GM12878 (cell line): ENCODE measurements at regions not wholly inside any gene's neighbourhood (a gene's known extent, or its start where the extent isn't known, plus 50 kb on each side); places are given as distances from the start of the nearest gene placed in this dataset.
A peak's percentile ranks its signal among the peaks of the same experiment; 100 is the strongest.

ENCODE experiments used
- ATAC-seq: fragments of 200-7000 bp; cut with Tn5 transposase; 3 replicates; pipeline ENCODE4 v1.9.1; 2020; ENCODE audit warnings: mild to moderate bottlenecking, moderate library complexity
- BruUV-seq: library from RNA; stranded (reverse); fragments of 400-500 nt; replicated peaks from 2 replicates; lab custom pipeline; 2021; lab: Mats Ljungman, UMichigan
- CTCF ChIA-PET: fragments of 300-600 bp; sonication (Branson Sonifier 250); formaldehyde crosslinking; extraction: SDS; loops from one replicate; lab custom pipeline; 2021; ENCODE audit warnings: inconsistent platforms; lab: Yijun Ruan, JAX
- POLR2A ChIA-PET: fragments of 350-600 bp; formaldehyde crosslinking; extraction: SDS; loops from one replicate; lab custom pipeline; 2021; ENCODE audit warnings: inconsistent platforms; lab: Charles Lee
- RAD21 ChIA-PET: fragments of 300-600 bp; sonication (Branson Sonifier 250); formaldehyde crosslinking; loops from one replicate; lab custom pipeline; 2023; ENCODE audit warnings: antibody characterized with exemption; ENCODE audit not compliant: unreplicated experiment; lab: Charles Lee
- SMC1A ChIA-PET: fragments of 300-600 bp; sonication (Branson Sonifier 250); formaldehyde crosslinking; loops from one replicate; lab custom pipeline; 2023; ENCODE audit not compliant: unreplicated experiment, uncharacterized antibody; lab: Charles Lee
- DNase-seq: peaks from one replicate; pipeline ENCODE4 v3.0.0-alpha.2; 2011; ENCODE audit warnings: low read depth, low spot score
- FAIRE-seq: peaks from 3 replicates; lab custom pipeline; 2011; peaks lifted over from hg19 to GRCh38; lab: Jason Lieb, UNC
- H2AFZ ChIP-seq: 2 replicates; pipeline ENCODE4 v1.6.0; 2011; ENCODE audit warnings: low read depth, low read length, control low read depth; ENCODE audit not compliant: control insufficient read depth
- H3K27ac ChIP-seq: 2 replicates; pipeline ENCODE4 v1.5.1; 2011; ENCODE audit warnings: control low read depth; ENCODE audit not compliant: control insufficient read depth, insufficient read depth
- H3K27me3 ChIP-seq, 2 experiments: replicated peaks in 1 of 2; 2 replicates each; pipeline versions ENCODE4 v1.6.0 to v1.6.1; 2011; ENCODE audit warnings: low read length in 1 of 2; ENCODE audit not compliant: control insufficient read depth in 2 of 2, insufficient read depth in 2 of 2
- H3K36me3 ChIP-seq, 2 experiments: 2 replicates each; pipeline ENCODE4 v1.5.1; 2011; ENCODE audit warnings: low read length in 1 of 2; ENCODE audit not compliant: control insufficient read depth in 2 of 2, insufficient read depth in 2 of 2
- H3K4me1 ChIP-seq: 2 replicates; pipeline ENCODE4 v1.6.1; 2011; ENCODE audit warnings: mild to moderate bottlenecking, low read length, moderate library complexity, mixed read lengths; ENCODE audit not compliant: control insufficient read depth, insufficient read depth
- H3K4me2 ChIP-seq: 2 replicates; pipeline ENCODE4 v1.6.0; 2011; ENCODE audit warnings: control low read depth; ENCODE audit not compliant: control insufficient read depth, insufficient read depth
- H3K4me3 ChIP-seq: fragments of 200-600 bp; sonication (generic); 2 replicates; pipeline ENCODE4 v1.5.1; 2016
- H3K79me2 ChIP-seq: 2 replicates; pipeline ENCODE4 v1.6.0; 2011; ENCODE audit warnings: low read length; ENCODE audit not compliant: control insufficient read depth, insufficient read depth
- H3K9ac ChIP-seq: 2 replicates; pipeline ENCODE4 v1.8.0; 2011; ENCODE audit warnings: low read length, control low read depth, mixed read lengths; ENCODE audit not compliant: control insufficient read depth, insufficient read depth
- H3K9me3 ChIP-seq: replicated peaks from 3 replicates; pipeline ENCODE4 v1.5.1; 2011; ENCODE audit warnings: mild to moderate bottlenecking, low read length; ENCODE audit not compliant: control insufficient read depth, insufficient read depth
- H4K20me1 ChIP-seq: 2 replicates; pipeline ENCODE4 v1.6.0; 2011; ENCODE audit not compliant: control insufficient read depth, insufficient read depth
- BMI1 ChIP-seq: fragments of 450-650 bp; IDR thresholded peaks from 2 replicates; pipeline ENCODE4 v1.6.1; 2016; ENCODE audit warnings: mild to moderate bottlenecking, moderate library complexity, borderline replicate concordance
- BRCA1 ChIP-seq: IDR thresholded peaks from 2 replicates; pipeline ENCODE4 v1.6.1; 2011; ENCODE audit warnings: low read depth, low read length, improper control_type of control experiment
- CBX3 ChIP-seq: fragments of 200-600 bp; sonication (generic); IDR thresholded peaks from 2 replicates; pipeline ENCODE4 v1.6.1; 2016; ENCODE audit warnings: low read depth, borderline replicate concordance
- CHD4 ChIP-seq: fragments of 200-600 bp; sonication (generic); IDR thresholded peaks from 2 replicates; pipeline ENCODE4 v1.6.1; 2016; ENCODE audit warnings: mild to moderate bottlenecking
- HCFC1 ChIP-seq: fragments of 150-350 bp; IDR thresholded peaks from 2 replicates; pipeline ENCODE4 v1.6.1; 2014; ENCODE audit warnings: low read length
- HDAC6 ChIP-seq: fragments of 200-600 bp; sonication (generic); IDR thresholded peaks from one replicate; pipeline ENCODE4 v1.8.0; 2017; ENCODE audit warnings: antibody characterized with exemption; ENCODE audit not compliant: unreplicated experiment
- IRF4 ChIP-seq: IDR thresholded peaks from 2 replicates; pipeline ENCODE4 v1.6.1; 2011; ENCODE audit warnings: low read depth, low read length
- JUND ChIP-seq: IDR thresholded peaks from 2 replicates; pipeline ENCODE4 v1.6.1; 2012; ENCODE audit warnings: low read depth, mild to moderate bottlenecking, low read length, improper control_type of control experiment, moderate library complexity
- MAX ChIP-seq: IDR thresholded peaks from 2 replicates; pipeline ENCODE4 v1.6.1; 2012; ENCODE audit warnings: low read depth, low read length, improper control_type of control experiment
- MEF2A ChIP-seq: IDR thresholded peaks from 2 replicates; pipeline ENCODE4 v1.6.1; 2011; ENCODE audit warnings: low read depth, mild to moderate bottlenecking, low read length, moderate library complexity; ENCODE audit not compliant: insufficient read depth
- MXI1 ChIP-seq: fragments of 150-350 bp; IDR thresholded peaks from 2 replicates; pipeline ENCODE4 v1.6.1; 2011; ENCODE audit warnings: low read depth, mild to moderate bottlenecking, inconsistent platforms, low read length, improper control_type of control experiment
- POU2F2 ChIP-seq: IDR thresholded peaks from 3 replicates; pipeline ENCODE4 v1.6.1; 2011; ENCODE audit warnings: low read depth, mild to moderate bottlenecking, low read length, borderline replicate concordance
- SREBF2 ChIP-seq: IDR thresholded peaks from 2 replicates; pipeline ENCODE4 v1.6.1; 2012; ENCODE audit warnings: mild to moderate bottlenecking, low read length
- STAT1 ChIP-seq: fragments of 450-650 bp; conservative IDR thresholded peaks from 2 replicates; pipeline ENCODE4 v1.6.1; 2014; ENCODE audit warnings: antibody characterized with exemption, mild to moderate bottlenecking
- SUPT20H ChIP-seq: IDR thresholded peaks from 2 replicates; pipeline ENCODE4 v1.6.1; 2011; ENCODE audit warnings: low read depth, mild to moderate bottlenecking, low read length, moderate library complexity, borderline replicate concordance; ENCODE audit not compliant: control insufficient read depth
- ZNF207 ChIP-seq: fragments of 450-650 bp; IDR thresholded peaks from 2 replicates; pipeline ENCODE4 v1.6.1; 2014; ENCODE audit warnings: antibody characterized with exemption, mild to moderate bottlenecking, borderline replicate concordance
- WGBS: methylation state at CpG from one replicate; pipeline ENCODE4 v1.1.6; 2016; ENCODE audit warnings: low lambda C conversion rate; ENCODE audit not compliant: insufficient replicate concordance, insufficient coverage; ENCODE audit errors: missing lambda C conversion rate; 5-methylcytosine and 5-hydroxymethylcytosine counted together
- in situ Hi-C: fragments of 300-500 bp; cut with MboI; formaldehyde crosslinking; loops from 9 replicates; pipeline ENCODE4 v1.14.3; 2018; ENCODE audit warnings: mixed read lengths
- intact Hi-C: fragments of 100-400 bp; cut with micrococcal nuclease; formaldehyde crosslinking; loops from one replicate; pipeline ENCODE4 v1.14.2; 2022; ENCODE audit not compliant: unreplicated experiment
- TF ChIP-seq, protein P1 (sequence below): fragments of 450-650 bp; conservative IDR thresholded peaks from 2 replicates; pipeline ENCODE4 v1.6.1; 2017; ENCODE audit warnings: mild to moderate bottlenecking, moderate library complexity
- TF ChIP-seq, protein P2 (sequence below): IDR thresholded peaks from 2 replicates; pipeline ENCODE4 v1.6.1; 2012; ENCODE audit warnings: low read depth, low read length, improper control_type of control experiment

GRCh38 chr17:72569148-72569946 is 448.5 kb downstream of the SOX9 start:
- RAD21 ChIA-PET, result interaction anchor here (1.0 to 1.1 kb wide), 2 partner anchors 23 to 158 kb away, joined by 3 read pairs; no protein-coding TSS in a partner anchor
- no peaks in the 10 kb centered on the region for H3K79me2 ChIP-seq
- in situ Hi-C loops, result loop anchor here (10.0 kb wide), 1 partner anchor 585 kb away; no protein-coding TSS in a partner anchor
- H2AFZ ChIP-seq, result no peak overlapping the region
- BruUV-seq, result no TSS peak
- no peaks in the 10 kb centered on the region; a peak in 1 of 4 replicates for H3K36me3 ChIP-seq
- WGBS, result 72% methylated on average over 19 of the region's 19 CpGs
- POLR2A ChIA-PET, result no interaction called here
- no peaks in the 10 kb centered on the region for H3K9me3 ChIP-seq
- intact Hi-C loops, result no loop called here
- TF ChIP-seq POU2F2, result no peak
- TF ChIP-seq SUPT20H, result no peak
- TF ChIP-seq HDAC6, result no peak
- TF ChIP-seq ZNF207, result no peak
- no peak for TF ChIP-seq IRF4
- TF ChIP-seq BRCA1, result no peak
- TF ChIP-seq STAT1, result no peak
- no peak for TF ChIP-seq SREBF2
- TF ChIP-seq, protein P1, sequence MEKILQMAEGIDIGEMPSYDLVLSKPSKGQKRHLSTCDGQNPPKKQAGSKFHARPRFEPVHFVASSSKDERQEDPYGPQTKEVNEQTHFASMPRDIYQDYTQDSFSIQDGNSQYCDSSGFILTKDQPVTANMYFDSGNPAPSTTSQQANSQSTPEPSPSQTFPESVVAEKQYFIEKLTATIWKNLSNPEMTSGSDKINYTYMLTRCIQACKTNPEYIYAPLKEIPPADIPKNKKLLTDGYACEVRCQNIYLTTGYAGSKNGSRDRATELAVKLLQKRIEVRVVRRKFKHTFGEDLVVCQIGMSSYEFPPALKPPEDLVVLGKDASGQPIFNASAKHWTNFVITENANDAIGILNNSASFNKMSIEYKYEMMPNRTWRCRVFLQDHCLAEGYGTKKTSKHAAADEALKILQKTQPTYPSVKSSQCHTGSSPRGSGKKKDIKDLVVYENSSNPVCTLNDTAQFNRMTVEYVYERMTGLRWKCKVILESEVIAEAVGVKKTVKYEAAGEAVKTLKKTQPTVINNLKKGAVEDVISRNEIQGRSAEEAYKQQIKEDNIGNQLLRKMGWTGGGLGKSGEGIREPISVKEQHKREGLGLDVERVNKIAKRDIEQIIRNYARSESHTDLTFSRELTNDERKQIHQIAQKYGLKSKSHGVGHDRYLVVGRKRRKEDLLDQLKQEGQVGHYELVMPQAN, result no peak
- TF ChIP-seq BMI1, result no peak
- TF ChIP-seq, protein P2, sequence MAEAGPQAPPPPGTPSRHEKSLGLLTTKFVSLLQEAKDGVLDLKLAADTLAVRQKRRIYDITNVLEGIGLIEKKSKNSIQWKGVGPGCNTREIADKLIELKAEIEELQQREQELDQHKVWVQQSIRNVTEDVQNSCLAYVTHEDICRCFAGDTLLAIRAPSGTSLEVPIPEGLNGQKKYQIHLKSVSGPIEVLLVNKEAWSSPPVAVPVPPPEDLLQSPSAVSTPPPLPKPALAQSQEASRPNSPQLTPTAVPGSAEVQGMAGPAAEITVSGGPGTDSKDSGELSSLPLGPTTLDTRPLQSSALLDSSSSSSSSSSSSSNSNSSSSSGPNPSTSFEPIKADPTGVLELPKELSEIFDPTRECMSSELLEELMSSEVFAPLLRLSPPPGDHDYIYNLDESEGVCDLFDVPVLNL, result no peak
- no peak for TF ChIP-seq CBX3
- TF ChIP-seq MXI1, result no peak
- TF ChIP-seq HCFC1, result no peak
- no peak for TF ChIP-seq CHD4
- no peak for TF ChIP-seq MEF2A
- no peak for TF ChIP-seq MAX
- TF ChIP-seq JUND, result no peak
- no peaks in the 10 kb centered on the region for H4K20me1 ChIP-seq
- H3K4me2 ChIP-seq, result no peak overlapping the region
- CTCF ChIA-PET, result interaction anchor here (0.7 to 1.8 kb wide), 2 partner anchors 9 to 593 kb away, joined by 3 to 9 read pairs; no protein-coding TSS in a partner anchor
- H3K27ac ChIP-seq, result no peak overlapping the region
- no peaks in the 10 kb centered on the region; a peak in 1 of 4 replicates for H3K27me3 ChIP-seq
- SMC1A ChIA-PET, result interaction anchor here (0.6 to 2.5 kb wide), 2 partner anchors 11 to 84 kb away, joined by 3 to 11 read pairs; no protein-coding TSS in a partner anchor
- FAIRE-seq (no peak), DNase-seq (no peak), ATAC-seq (peak; percentile 12; the same call in 1 of the 3 replicates)
- H3K4me3 ChIP-seq, result no peak overlapping the region
- no peak overlapping the region for H3K9ac ChIP-seq
- no peaks in the 10 kb centered on the region for H3K4me1 ChIP-seq
